IMR-90 (cell line): ENCODE measurements at regions not wholly inside any gene's neighbourhood (a gene's known extent, or its start where the extent isn't known, plus 50 kb on each side); places are given as distances from the start of the nearest gene placed in this dataset.

Source experiments
- ATAC-seq: fragments of 200-7000 bp; cut with Tn5 transposase; 2 replicates; pipeline ENCODE4 v1.9.1; 2020; ENCODE audit warnings: low read depth, mild to moderate bottlenecking, moderate library complexity
- BruUV-seq: library from RNA; stranded (reverse); fragments of 400-500 nt; replicated peaks from 2 replicates; lab custom pipeline; 2021; lab: Mats Ljungman, UMichigan
- CTCF ChIA-PET: fragments of 300-600 bp; formaldehyde crosslinking; extraction: SDS; loops from one replicate; lab custom pipeline; 2021; ENCODE audit warnings: antibody characterized with exemption; lab: Yijun Ruan, JAX
- POLR2A ChIA-PET: fragments of 300-600 bp; sonication (Branson Sonifier 250); formaldehyde crosslinking; loops from one replicate; lab custom pipeline; 2022; ENCODE audit warnings: antibody characterized with exemption; ENCODE audit not compliant: unreplicated experiment; lab: Charles Lee
- DNase-seq: peaks from one replicate; pipeline ENCODE4 v3.0.0; 2013
- H2AFZ ChIP-seq: replicated peaks from 2 replicates; pipeline ENCODE3; 2013; ENCODE audit warnings: low read length, mild to moderate bottlenecking; ENCODE audit not compliant: poor library complexity
- H2AK5ac ChIP-seq: 2 replicates; pipeline ENCODE4 v1.6.1; 2013; ENCODE audit warnings: low read depth, low read length, inconsistent platforms
- H2AK9ac ChIP-seq: replicated peaks from 2 replicates; pipeline ENCODE3; 2013; ENCODE audit warnings: mild to moderate bottlenecking, low read depth, low read length, moderate library complexity; ENCODE audit not compliant: poor library complexity
- H2BK120ac ChIP-seq: 2 replicates; pipeline ENCODE4 v1.6.1; 2013; ENCODE audit warnings: low read depth, low read length, inconsistent platforms
- H2BK15ac ChIP-seq: 3 replicates; pipeline ENCODE4 v1.6.1; 2013; ENCODE audit warnings: low read depth, low read length, inconsistent platforms
- H2BK20ac ChIP-seq: 2 replicates; pipeline ENCODE4 v1.6.1; 2013; ENCODE audit warnings: low read depth, mild to moderate bottlenecking, inconsistent platforms, low read length, moderate library complexity
- H2BK5ac ChIP-seq: 2 replicates; pipeline ENCODE4 v1.6.1; 2013; ENCODE audit warnings: mild to moderate bottlenecking, low read depth, low read length, inconsistent platforms; ENCODE audit not compliant: poor library complexity, severe bottlenecking
- H3K14ac ChIP-seq: replicated peaks from 2 replicates; pipeline ENCODE4 v1.6.1; 2013; ENCODE audit warnings: low read depth, low read length, inconsistent platforms
- H3K18ac ChIP-seq: 2 replicates; pipeline ENCODE4 v1.6.1; 2013; ENCODE audit warnings: low read depth, low read length, control low read depth
- H3K23ac ChIP-seq: 2 replicates; pipeline ENCODE4 v1.6.1; 2013; ENCODE audit warnings: low read depth, low read length, inconsistent platforms
- H3K27ac ChIP-seq: 2 replicates; pipeline ENCODE4 v1.5.1; 2013; ENCODE audit warnings: mild to moderate bottlenecking, control low read depth, low read length; ENCODE audit not compliant: insufficient read depth
- H3K27me3 ChIP-seq: 2 replicates; pipeline ENCODE4 v1.6.1; 2013; ENCODE audit warnings: low read length; ENCODE audit not compliant: control insufficient read depth, insufficient read depth
- H3K36me3 ChIP-seq: 2 replicates; pipeline ENCODE4 v1.6.1; 2013; ENCODE audit warnings: low read length, mixed read lengths; ENCODE audit not compliant: control insufficient read depth, insufficient read depth
- H3K4ac ChIP-seq: 2 replicates; pipeline ENCODE4 v1.6.1; 2013; ENCODE audit warnings: low read depth, low read length, inconsistent platforms
- H3K4me1 ChIP-seq: 2 replicates; pipeline ENCODE4 v1.6.1; 2013; ENCODE audit warnings: low read length, mixed read lengths; ENCODE audit not compliant: control insufficient read depth, insufficient read depth
- H3K4me2 ChIP-seq: 2 replicates; pipeline ENCODE4 v1.6.1; 2013; ENCODE audit warnings: low read depth, mild to moderate bottlenecking, control low read depth, low read length, moderate library complexity
- H3K4me3 ChIP-seq: 2 replicates; pipeline ENCODE4 v1.5.1; 2013; ENCODE audit warnings: low read depth, mild to moderate bottlenecking, control low read depth, low read length, moderate library complexity; ENCODE audit not compliant: insufficient read depth
- H3K56ac ChIP-seq: 2 replicates; pipeline ENCODE4 v1.6.1; 2013; ENCODE audit warnings: low read length, inconsistent platforms; ENCODE audit not compliant: insufficient read depth; ENCODE audit errors: extremely low read depth
- H3K79me1 ChIP-seq, 2 experiments: 2 replicates each; pipeline ENCODE4 v1.6.1; 2013; ENCODE audit warnings: low read length in 2 of 2, inconsistent platforms in 1 of 2, low read depth in 1 of 2
- H3K9ac ChIP-seq: 2 replicates; pipeline ENCODE4 v1.6.1; 2013; ENCODE audit warnings: low read depth, low read length, control low read depth
- H3K9me1 ChIP-seq: 2 replicates; pipeline ENCODE4 v1.6.1; 2013; ENCODE audit warnings: low read length, inconsistent platforms; ENCODE audit not compliant: insufficient read depth
- H3K9me3 ChIP-seq: 2 replicates; pipeline ENCODE4 v1.6.1; 2013; ENCODE audit warnings: low read length; ENCODE audit not compliant: control insufficient read depth, insufficient read depth
- H4K20me1 ChIP-seq: 2 replicates; pipeline ENCODE4 v1.6.1; 2013; ENCODE audit warnings: low read length, inconsistent platforms; ENCODE audit not compliant: insufficient read depth
- H4K5ac ChIP-seq: 2 replicates; pipeline ENCODE4 v1.6.1; 2013; ENCODE audit warnings: mild to moderate bottlenecking, low read depth, low read length, control low read depth
- H4K8ac ChIP-seq, 2 experiments: 2 replicates each; pipeline ENCODE4 v1.6.1; 2013; ENCODE audit warnings: low read depth in 2 of 2, low read length in 2 of 2, control low read depth in 1 of 2, inconsistent platforms in 1 of 2
- H4K91ac ChIP-seq: 2 replicates; pipeline ENCODE4 v1.6.1; 2013; ENCODE audit warnings: low read depth, low read length, inconsistent platforms; ENCODE audit not compliant: insufficient read depth
- BHLHE40 ChIP-seq: fragments of 150-350 bp; IDR thresholded peaks from 2 replicates; pipeline ENCODE4 v1.6.1; 2016; ENCODE audit warnings: mild to moderate bottlenecking, low read depth, low read length
- CEBPB ChIP-seq: IDR thresholded peaks from 2 replicates; pipeline ENCODE4 v1.6.1; 2012; ENCODE audit warnings: low read depth, low read length, improper control_type of control experiment
- CHD1 ChIP-seq: IDR thresholded peaks from 2 replicates; pipeline ENCODE4 v1.6.1; 2012; ENCODE audit warnings: low read depth, low read length, improper control_type of control experiment
- MXI1 ChIP-seq: IDR thresholded peaks from 2 replicates; pipeline ENCODE4 v1.6.1; 2012; ENCODE audit warnings: low read depth, mild to moderate bottlenecking, low read length, moderate library complexity, borderline replicate concordance
- NFE2L2 ChIP-seq: fragments of 150-350 bp; IDR thresholded peaks from 2 replicates; pipeline ENCODE4 v1.6.1; 2016; ENCODE audit warnings: low read depth, mild to moderate bottlenecking, low read length
- POLR2A ChIP-seq: IDR thresholded peaks from 2 replicates; pipeline ENCODE4 v1.6.1; 2012; ENCODE audit warnings: mild to moderate bottlenecking, low read depth, low read length
- RCOR1 ChIP-seq: IDR thresholded peaks from 2 replicates; pipeline ENCODE4 v1.6.1; 2012; ENCODE audit warnings: mild to moderate bottlenecking, low read length, improper control_type of control experiment; ENCODE audit not compliant: insufficient replicate concordance
- RFX5 ChIP-seq: IDR thresholded peaks from 2 replicates; pipeline ENCODE4 v1.8.0; 2012; ENCODE audit warnings: low read depth, mild to moderate bottlenecking, low read length, moderate library complexity
- USF2 ChIP-seq: fragments of 150-350 bp; IDR thresholded peaks from 2 replicates; pipeline ENCODE4 v1.6.1; 2017; ENCODE audit warnings: mild to moderate bottlenecking, antibody characterized with exemption, low read length, low read depth
- WGBS, 2 experiments: methylation state at CpG; one replicate each; pipeline versions ENCODE4 v1.1.5 to v1.1.7; 2013; ENCODE audit warnings: missing lambda C conversion rate in 2 of 2; ENCODE audit not compliant: insufficient read length in 1 of 2; ENCODE audit errors: extremely low coverage in 2 of 2; 5-methylcytosine and 5-hydroxymethylcytosine counted together
- dilution Hi-C: fragments of 300-500 bp; cut with HindIII; formaldehyde crosslinking; loops from one replicate; pipeline ENCODE4 v1.14.3; 2018; ENCODE audit warnings: low sequenced_read_pairs; ENCODE audit not compliant: unreplicated experiment
- in situ Hi-C: fragments of 300-500 bp; cut with MboI; formaldehyde crosslinking; loops from 3 replicates; pipeline ENCODE4 v1.14.3; 2019; ENCODE audit warnings: low sequenced_read_pairs, inconsistent platforms, mixed read lengths
- intact Hi-C: fragments of 100-400 bp; cut with micrococcal nuclease; formaldehyde crosslinking; loops from 2 replicates; pipeline ENCODE4 v1.10.0; 2022
- TF ChIP-seq, protein P1 (sequence below): fragments of 150-350 bp; IDR thresholded peaks from 2 replicates; pipeline ENCODE4 v1.6.1; 2016; ENCODE audit warnings: low read depth, mild to moderate bottlenecking, low read length, moderate library complexity, borderline replicate concordance

DNA sequence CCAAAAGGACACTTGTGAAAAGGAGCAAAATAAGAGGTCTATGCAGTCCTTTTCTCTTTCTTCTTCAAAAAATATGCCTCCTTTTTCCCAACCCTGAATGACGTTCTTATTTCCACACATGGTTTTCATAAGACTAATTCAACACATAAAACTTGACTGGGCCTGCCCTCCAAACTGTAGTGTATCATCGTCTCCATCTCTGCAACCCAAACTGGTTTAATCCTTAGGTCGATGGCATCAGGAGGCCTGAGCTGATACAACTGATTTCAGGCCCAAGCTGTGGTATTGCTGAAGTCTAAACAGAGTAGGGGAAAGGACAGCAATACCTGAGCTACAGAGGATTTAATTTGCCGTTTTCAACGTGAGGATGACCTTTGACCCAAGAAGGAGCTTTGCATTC lies 130.0 kb upstream of the MTNR1B start:
- Histone ChIP-seq H2BK20ac (no peak overlapping the region), H3K9me3 (no peaks in the 10 kb centered on the region), H2BK15ac (no peak overlapping the region), H3K4me2 (no peak overlapping the region), H3K27me3 (no peaks in the 10 kb centered on the region), H3K79me1 (no peaks in the 10 kb centered on the region), H3K18ac (no peak overlapping the region), H2BK5ac (no peak overlapping the region), H4K5ac (no peak overlapping the region), H3K9me1 (no peaks in the 10 kb centered on the region), H3K56ac (no peak overlapping the region), H2AK5ac (no peak overlapping the region), H3K4me1 (no peaks in the 10 kb centered on the region), H2AK9ac (no peak overlapping the region), H3K27ac (no peak overlapping the region), H4K20me1 (no peaks in the 10 kb centered on the region), H3K4me3 (no peak overlapping the region), H2AFZ (no peak overlapping the region), H3K36me3 (no peaks in the 10 kb centered on the region), H4K91ac (no peak overlapping the region), H2BK120ac (no peak overlapping the region), H3K9ac (no peak overlapping the region), H3K23ac (no peak overlapping the region), H4K8ac (no peak overlapping the region), H3K14ac (no peak overlapping the region), H3K4ac (no peak overlapping the region)
- POLR2A ChIA-PET, result no interaction called here
- DNase-seq (no peak), ATAC-seq (no peak)
- in situ Hi-C loops, result no loop called here
- dilution Hi-C loops, result no loop called here
- CTCF ChIA-PET, result no interaction called here
- intact Hi-C loops, result no loop called here
- BruUV-seq, result no TSS peak
- 60% methylated on average over 1 of the region's 5 CpGs; no CpG with 5 or more reads in 1 of the 2 experiments for WGBS, 2 experiments
- no peak for TF ChIP-seq BHLHE40
- no peak for TF ChIP-seq RFX5
- no peak for TF ChIP-seq RCOR1
- TF ChIP-seq USF2, result no peak
- TF ChIP-seq CHD1, result no peak
- no peak for TF ChIP-seq CEBPB
- no peak for TF ChIP-seq POLR2A
- no peak for TF ChIP-seq NFE2L2
- TF ChIP-seq, protein P1, sequence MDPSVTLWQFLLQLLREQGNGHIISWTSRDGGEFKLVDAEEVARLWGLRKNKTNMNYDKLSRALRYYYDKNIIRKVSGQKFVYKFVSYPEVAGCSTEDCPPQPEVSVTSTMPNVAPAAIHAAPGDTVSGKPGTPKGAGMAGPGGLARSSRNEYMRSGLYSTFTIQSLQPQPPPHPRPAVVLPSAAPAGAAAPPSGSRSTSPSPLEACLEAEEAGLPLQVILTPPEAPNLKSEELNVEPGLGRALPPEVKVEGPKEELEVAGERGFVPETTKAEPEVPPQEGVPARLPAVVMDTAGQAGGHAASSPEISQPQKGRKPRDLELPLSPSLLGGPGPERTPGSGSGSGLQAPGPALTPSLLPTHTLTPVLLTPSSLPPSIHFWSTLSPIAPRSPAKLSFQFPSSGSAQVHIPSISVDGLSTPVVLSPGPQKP, result no peak
- no peak for TF ChIP-seq MXI1
